Fibroblast of skin of back (primary cell): ENCODE measurements at regions not wholly inside any gene's neighbourhood (a gene's known extent, or its start where the extent isn't known, plus 50 kb on each side); places are given as distances from the start of the nearest gene placed in this dataset.
"Not testable (repeated sequence)": the region's sequence is repeated elsewhere in the genome, so short reads cannot be mapped to it uniquely, and the experiment has no call there.

Experiments used
- DNase-seq: peaks from one replicate; pipeline ENCODE4 v3.0.0-alpha.2; 2013

DNA sequence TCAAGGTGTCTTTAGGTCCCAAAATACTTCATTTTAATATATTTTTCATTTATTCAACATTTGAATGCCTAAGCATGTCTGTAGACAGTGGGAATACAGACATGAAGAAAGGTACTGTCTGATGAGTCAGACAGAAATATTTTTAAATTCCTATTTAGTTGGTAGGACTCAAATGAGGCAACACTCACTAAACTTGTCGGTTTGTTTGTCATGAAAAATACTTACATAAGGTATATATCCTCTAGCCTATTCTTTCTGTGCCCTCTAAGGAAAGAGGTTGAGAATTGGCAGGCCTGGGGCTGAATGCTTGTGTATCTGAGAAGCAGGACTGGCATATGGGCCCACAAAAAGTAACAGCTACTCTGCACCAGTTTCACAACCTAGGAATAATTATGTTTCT lies 423.6 kb upstream of the MDFIC2 start:
- peak; percentile 43 for DNase-seq

DNA sequence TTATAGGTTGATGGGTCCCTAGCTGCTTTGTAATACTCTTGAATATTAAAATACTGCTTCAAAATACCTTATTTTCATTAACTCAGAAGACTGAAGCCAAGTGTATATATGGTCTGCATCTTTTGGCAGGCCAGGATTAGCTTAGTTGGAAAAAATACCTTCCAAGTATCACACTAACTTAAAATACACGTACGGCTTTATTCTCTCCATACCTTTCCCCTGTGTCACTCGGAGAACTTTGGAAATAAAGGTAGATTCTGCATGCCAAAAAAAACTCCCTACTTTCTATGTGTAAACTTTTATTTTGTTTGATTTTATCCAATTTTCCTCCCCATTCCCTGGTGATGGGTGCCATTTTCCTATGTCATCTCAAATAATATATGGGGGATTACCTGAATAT lies 422.3 kb upstream of the MDFIC2 start:
- DNase-seq, result no peak

DNA sequence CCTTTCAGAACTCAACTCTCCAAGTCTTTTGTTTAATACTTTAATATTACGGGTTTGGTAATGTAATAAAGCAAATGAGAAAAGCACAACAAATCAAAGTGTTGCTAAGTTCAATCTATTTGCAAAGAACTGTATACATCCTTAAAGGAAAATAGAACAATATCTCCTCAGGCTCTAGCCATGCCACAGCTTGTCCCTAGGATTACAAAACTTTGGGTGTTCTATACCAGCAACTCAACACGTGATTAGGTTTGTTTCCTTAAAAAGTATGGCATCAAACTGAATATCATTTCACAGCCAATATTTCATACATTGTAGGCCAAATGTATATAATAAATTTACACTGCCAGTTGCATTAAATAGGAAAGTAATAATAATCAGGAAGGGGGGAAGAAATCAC lies 418.6 kb upstream of the MDFIC2 start:
- DNase-seq, result no peak

DNA sequence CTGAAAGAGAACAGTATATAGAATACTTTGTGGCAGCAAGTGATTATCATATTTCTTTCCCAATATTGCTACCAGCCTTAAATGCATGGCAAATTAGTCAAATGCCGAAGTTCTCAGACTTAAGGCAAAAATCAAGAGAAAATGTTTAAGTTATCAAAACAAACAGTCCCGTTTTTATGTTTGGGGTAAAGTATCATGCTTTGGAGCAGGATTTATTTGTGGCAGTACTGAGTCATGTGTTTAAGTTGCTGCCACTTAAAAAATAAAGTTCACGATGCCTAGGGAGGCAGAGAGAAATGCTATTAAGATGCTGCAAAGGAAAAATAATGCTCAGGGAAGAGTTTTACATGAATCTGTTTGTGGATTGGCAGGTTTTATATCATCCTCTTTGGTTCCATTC lies 417.4 kb upstream of the MDFIC2 start:
- peak; percentile 24 for DNase-seq

DNA sequence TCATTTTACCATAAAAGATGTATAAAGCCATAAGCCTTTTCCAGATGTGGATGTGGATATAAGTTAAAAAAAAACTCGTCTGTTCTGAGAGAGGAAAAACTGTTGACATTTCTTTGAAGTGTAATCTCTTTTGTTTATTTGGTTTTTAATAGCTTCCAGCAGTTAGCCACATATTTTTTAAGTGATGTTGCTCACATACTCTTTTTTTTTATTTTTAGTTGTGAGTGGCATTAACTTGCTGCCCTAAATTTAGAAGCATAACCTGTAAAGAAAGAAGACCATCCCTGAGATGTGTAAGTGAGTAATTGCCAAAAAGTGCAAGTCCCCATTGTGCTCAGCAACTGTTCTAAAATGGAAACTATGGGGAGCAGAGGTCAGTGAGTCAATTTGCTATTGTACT lies 415.9 kb upstream of the MDFIC2 start:
- DNase-seq, result peak; percentile 51

DNA sequence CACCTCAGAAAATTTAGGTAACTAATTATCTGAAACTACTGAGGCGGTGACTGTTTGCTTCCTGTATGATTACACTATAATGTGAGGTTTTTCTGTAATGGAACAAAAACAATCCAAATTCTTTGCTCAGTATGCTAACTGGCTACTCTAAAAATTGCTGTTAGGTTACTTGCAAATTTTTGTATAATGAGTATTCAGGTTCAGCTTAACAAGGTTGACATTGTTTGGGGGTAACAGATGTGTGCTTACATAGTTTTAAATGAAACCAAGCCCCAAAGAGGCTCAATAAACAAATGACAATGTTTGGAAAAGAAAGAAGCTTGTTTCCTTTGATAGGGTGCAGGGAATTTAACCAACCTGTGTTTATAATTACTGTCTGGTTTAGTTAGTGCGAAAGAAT lies 414.5 kb upstream of the MDFIC2 start:
- peak; percentile 58 for DNase-seq

DNA sequence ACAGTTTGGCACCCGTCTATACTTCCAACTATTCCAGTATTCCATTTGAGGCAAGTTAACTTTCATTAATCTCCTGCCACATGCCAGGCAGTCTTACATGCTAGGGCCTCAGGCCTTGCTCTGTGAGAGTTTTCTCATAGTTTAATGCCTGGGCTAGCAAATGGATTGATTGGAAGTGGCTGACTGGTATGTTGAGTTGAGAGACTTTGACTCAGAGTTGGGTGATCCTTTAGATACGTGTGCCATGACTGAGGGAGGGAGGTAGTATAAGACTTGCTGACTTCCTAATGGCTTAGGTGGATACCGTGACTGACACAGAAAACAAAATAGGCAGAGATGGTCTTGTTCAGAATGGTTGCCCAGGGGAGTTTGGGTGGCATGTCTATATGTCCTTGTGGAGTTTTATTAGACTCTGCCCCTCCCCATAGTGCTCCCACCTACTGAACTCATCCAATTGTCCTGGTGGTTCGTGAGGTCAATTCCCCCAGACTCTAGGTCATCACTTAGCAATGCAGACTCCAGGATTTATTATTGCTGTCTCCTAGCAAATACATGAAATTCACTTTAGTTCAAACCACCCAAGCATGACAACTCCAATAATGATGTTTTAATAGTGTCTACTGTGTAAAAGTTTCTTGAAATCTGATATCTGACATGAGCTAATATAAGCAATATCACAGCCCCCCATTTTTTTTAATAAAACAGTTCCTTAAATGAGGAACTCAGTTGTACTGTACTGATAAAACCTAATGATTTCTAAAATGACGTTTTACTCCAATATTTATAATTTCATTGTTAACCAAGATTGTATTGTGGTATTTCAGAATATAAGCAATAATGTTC lies 413.9 kb upstream of the MDFIC2 start:
- peak; percentile 47 for DNase-seq

DNA sequence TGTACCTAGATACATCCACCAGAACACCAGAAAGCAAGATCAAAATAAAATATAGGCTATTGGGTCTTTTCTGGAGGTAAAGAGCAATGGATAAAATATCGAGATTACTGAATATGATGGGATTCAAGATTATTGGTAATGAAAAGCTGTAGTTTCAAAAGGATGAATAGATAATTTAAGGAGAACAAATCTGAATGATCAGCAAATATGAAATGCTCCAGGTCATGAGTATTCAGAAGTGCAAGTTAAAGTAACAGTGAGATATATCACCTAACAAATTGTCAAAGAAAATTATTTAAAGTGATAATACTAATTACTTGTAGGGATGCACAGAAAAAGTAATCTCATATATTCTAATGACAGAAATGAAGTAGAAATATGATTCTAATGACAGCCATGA lies 409.6 kb upstream of the MDFIC2 start:
- no peak for DNase-seq

DNA sequence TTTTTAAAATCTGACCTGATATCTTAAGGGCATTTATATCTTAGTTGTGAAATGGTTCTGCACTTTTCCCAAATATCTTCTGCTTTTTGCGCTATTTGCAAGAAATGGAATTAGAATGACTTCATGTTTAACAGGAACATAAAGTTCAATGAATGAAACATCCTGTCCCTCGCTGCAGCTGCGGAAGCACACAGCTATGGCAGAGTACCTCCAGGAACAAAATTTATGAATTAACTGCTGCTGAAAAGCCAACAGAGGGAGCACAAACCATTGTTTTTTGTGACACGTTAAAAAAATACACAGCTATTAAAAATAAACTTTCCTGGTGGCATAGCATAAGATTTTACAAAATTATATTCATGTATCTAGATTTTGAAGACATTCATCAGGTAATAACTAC lies 404.4 kb upstream of the MDFIC2 start:
- peak; percentile 56 for DNase-seq

DNA sequence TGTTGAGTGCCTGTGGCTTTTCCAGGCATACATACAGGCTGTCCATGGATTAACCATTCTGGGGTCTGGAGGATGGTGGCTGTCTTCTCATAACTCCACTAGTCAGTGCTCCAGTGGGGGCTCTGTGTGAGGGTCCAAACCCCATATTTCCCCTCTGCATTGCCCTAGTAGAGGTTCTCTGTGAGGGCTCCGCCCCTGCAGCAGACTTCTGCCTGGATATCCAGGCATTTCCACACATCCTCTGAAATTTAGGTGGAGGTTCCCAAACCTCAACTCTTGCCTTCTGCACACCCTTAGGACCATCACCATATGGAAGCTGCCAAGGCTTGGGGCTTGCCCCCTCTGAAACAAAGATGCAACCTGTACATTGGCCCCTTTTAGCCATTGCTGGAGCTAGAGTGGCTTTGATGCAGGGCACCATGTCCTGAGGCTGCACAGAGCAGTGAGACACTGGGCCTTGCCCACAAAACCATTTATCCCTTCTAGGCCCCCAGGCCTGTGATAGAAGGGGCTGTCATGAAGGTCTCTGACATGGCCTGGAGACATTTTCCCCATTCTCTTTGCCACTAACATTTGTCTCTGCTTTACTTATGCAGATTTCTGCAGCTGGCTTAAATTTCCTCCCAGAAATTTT lies 400.1 kb upstream of the MDFIC2 start:
- DNase-seq, result no peak

DNA sequence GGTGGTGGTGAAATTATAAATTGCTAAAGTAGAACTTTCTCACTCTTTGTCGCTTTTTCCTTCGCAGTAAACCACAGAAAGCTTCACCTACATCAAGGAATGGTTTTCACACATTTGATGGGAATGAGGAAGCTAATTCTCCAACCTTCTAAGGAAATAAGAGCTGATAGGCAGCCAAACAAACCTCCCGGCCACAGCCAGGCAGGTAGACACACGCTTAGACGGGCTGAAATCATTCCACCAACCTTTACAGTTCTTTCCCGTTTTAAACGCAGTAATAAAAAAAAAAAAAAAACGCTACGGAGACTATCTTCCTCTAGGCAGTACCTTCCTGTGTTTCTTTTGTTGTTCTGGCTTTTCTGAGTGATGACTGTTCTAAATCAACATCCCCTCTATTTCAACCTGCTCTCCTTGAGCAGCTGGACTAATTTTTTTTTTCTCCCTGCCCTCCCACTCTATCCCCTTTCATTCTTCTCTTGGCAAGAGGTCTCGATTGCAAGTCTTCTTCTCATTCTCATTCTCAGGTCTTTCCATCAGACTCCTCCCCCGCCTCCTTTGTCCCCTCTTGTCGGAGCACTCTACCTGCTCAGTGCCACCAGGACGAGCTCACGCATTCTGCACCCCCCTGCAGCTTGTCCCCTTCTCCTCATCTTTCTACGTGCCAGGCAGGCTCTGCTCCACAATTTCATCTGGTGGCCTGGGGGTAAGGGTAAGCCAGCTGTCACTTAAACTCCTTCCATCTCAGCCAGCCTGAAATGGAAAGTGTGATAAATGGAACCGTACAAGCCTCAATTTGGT lies 391.1 kb upstream of the MDFIC2 start:
- no peak for DNase-seq

DNA sequence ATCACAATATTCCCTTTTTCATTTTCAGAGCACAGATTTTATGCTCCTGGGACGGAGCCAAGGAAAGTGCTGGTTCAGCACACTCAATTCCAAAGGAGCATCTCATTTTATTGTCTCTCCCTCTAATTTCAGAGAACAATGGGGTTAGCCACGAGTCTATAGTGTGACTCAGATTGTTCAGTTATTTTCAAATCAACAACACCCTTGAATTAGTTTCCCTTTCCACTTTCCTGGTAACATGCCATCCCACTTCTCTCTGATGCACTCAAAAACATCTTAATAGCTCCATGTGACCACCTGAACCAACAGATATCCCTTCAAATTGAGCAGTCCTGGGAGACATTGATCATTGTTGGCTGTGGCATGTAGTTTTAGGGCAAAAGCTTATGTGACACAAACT lies 389.7 kb upstream of the MDFIC2 start:
- no peak for DNase-seq

DNA sequence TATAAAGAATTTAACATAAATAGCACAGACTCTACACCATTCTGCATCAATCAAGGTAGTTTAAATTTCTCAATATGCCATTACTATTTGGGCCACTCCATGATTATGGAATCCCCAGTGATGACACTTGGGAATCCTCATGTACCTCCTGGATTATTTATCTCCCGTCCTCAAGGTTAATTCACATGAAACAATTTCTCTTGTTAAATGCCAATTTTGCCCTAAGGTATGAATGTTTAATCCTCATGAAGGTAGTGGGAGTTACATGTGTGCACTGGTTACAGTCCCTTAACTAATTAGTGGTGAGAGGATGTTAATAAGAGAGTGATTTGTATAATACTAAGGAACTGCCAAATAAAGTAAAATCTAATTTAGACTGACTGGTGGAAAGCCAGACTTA lies 372.3 kb upstream of the MDFIC2 start:
- no peak for DNase-seq

DNA sequence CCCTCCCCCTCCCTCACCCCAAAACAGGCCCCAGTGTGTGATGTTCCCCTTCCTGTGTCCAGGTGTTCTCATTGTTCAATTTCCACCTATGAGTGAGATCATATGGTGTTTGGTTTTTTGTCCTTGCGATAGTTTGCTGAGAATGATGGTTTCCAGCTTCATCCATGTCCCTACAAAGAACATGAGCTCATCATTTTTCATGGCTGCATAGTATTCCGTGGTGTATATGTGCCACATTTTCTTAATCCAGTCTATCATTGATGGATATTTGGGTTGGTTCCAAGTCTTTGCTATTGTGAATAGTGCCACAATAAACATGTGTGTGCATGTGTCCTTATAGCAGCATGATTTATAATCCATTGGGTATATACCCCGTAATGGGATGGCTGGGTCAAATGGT lies 363.4 kb upstream of the MDFIC2 start:
- not testable (repeated sequence) for DNase-seq

DNA sequence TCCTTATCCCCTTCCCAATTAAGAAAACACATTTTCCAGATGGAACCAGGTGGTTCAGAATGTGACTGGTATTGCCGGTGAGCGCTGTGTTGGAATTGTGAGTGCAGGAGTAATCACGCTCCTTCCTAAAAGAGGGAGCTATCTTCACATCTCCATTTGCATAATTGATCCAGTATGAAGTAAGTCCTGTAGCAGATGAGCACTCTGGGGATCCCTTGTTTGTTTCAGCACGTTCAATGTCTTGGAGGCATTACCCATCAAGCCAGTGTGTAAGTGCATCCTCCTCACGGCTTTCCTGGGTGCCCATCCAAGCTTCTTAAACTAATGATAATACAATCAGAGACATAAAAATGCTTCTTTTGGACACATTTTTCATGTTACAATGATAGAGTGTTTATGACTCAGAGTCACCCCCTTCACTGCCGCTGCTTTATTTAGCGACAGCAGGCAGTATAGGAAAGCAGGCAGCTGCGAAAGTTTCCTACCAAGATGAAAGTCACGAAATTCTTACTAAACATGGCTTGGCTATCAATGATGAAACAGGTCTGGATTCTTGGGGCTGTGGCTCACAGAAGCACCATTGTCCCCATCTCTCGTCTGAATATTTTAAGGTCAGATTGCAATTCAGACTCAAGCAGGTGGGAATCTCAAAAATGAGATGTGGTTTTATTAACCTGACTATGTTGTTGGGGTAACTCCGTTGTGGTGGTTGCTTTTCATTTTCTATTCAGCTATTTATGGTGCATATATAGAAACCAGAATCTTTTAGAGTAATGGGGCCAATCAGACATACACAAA lies 346.3 kb upstream of the MDFIC2 start:
- peak; percentile 3 for DNase-seq

DNA sequence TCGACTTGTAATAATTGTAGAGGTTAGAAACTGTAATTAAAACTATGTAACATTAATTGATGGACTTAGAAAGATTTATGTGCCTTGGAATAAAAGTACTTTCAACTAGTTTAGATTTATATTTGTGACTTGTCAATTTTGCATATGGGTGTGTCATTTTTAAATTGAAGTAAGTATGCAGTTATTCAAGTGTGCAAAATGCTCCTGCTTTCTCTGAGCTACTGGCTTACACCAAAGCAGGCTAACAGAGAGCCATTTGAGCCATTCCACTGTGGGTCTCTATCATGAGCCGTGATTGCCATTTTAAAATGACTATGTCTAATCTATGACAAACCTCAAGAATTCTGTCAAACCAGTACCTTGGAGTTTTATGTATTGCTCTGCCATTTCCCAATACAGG lies 345.0 kb upstream of the MDFIC2 start:
- DNase-seq, result no peak

DNA sequence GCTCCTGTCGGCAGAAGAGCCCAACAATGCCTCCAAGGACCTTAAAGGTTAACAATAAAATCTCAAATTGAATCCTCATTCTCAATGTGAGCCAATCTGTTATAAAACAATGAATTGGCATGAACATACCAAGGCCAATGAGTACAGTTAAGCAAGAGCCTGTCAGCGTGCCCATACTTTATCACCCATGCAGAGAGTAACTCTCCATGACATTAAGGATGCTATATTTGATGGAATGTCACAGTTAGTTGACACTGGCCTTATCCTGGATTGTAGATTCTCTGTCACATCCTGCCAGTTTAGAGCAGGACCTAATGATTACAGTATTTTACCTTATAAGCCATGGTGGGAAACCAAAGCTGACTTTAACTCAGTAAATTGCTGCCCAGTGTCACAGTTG lies 335.4 kb upstream of the MDFIC2 start:
- DNase-seq, result no peak

DNA sequence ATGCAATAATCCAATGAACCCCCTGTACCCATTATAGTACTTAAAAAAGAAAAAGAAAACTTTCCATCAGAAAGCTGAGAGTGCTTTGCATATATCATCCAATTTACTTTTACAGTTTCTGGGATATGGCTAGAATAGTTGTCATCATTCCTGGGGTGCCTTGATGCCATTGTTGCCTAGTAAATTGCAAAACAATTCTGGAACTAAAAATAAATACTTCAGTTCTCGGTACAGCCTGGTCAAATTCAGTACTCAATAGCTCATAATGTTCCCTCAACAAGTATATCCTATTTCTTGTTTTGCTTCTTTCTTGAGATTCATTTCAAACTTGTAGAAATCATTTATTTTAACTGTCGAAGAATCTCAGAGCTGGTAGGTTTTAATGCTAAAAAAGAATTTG lies 334.7 kb upstream of the MDFIC2 start:
- DNase-seq, result no peak

DNA sequence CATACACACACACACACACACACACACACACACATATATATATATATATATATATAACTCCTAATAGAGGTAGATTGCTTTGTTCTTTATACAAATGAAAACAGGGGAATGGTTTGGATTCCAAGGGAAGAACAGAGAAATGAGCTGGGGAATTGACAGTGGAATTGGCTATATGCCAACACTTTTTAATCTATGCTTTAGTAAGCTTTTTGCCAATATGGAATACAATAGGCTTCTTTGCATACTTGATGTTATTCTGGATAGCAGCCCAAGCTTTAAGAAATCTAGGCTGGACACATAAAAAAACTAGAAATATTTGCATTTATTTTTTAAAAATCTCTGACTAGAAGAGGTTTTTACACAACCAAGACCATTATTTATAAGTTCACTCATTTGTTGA lies 334.2 kb upstream of the MDFIC2 start:
- DNase-seq, result no peak

DNA sequence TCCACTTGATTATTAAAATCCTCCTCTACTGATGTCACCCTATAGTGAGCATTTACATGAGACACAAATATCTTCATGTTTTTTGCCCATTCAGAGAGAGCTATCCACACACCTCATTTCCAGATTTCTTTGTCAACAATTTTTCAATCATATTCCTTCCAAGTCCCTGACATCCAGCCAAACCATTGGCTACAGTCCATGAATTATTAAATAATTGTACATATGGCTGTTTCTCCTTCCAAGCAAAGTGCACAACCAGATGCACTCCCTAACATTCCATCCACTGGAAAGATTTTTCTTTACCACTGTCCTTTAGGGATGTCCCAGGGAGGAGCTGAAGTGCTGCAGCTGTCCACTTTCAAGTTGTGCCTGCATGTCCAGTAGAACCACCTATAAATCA lies 328.0 kb upstream of the MDFIC2 start:
- no peak for DNase-seq

DNA sequence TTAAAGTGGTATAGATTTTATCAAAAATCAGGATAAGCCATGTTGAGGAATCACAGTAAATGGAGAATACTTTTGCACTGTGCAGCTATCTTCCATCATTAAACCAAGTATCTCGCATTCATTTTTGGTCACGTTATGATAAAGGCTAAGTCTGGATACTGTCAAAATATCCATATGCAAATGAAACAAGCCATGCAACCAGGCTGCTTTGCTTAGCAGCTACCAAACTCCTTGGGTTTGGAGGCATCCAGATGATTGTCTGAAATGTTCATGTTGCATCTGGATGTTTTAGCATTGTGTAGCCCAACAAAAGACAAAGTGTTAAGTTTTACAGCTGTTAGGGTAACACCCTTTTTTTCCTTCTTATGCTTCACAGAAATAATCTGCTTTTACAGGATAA lies 322.9 kb upstream of the MDFIC2 start:
- no peak for DNase-seq

DNA sequence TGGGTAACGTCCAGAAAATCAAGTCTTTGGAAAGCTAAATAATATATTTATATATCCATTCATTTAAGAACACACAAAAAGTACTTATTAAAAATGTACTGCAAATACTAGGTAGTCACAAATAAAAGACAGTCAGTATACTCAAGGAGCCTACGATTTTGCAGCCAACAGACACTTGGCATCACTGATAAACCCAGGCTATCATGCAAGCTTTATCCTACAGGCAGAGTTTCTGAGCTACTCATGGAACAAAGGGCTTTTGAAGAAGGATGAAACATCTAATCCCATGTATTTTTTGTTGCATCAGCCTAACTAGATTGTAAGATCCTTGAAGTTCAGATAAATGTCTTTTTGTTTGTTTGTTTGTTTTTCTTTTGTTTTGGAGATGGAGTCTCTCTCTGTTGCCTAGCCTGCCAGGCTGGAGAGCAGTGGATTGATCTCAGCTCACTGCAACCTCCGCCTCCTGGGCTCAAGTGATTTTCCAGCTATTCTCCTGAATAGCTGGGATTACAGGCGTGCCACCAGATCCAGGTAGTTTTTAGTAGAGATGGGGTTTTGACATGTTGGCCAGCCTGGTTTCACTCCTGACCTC lies 319.4 kb upstream of the MDFIC2 start:
- DNase-seq, result no peak
